ENCODE measurements at regions not wholly inside any gene's neighbourhood (a gene's known extent, or its start where the extent isn't known, plus 50 kb on each side); places are given as distances from the start of the nearest gene placed in this dataset.

- TF ChIP-seq CTCF (IDR thresholded peaks at IDR 0.05) = no peak
- no peak for ATAC-seq (ENCODE audit: low FRiP score)
- no peak for DNase-seq (ENCODE audit: low spot score)
Observed at GRCh38 chr13:103303078-103303651, 236.9 kb upstream of the SLC10A2 start.

- ATAC-seq (ENCODE audit: low FRiP score) = no peak
- no peak for TF ChIP-seq CTCF (IDR thresholded peaks at IDR 0.05)
- no peak for DNase-seq (ENCODE audit: low spot score)
Observed at GRCh38 chr13:103302676-103303075, 236.5 kb upstream of the SLC10A2 start.

GRCh38 chr13:103299079-103299478 lies 232.9 kb upstream of the SLC10A2 start:
- no peak for ATAC-seq (ENCODE audit: low FRiP score)
- no peak for DNase-seq (ENCODE audit: low spot score)
- TF ChIP-seq CTCF (IDR thresholded peaks at IDR 0.05) = no peak

GRCh38 chr13:103297083-103297482 lies 230.9 kb upstream of the SLC10A2 start:
- DNase-seq (ENCODE audit: low spot score) (no peak), ATAC-seq (ENCODE audit: low FRiP score) (no peak)
- TF ChIP-seq CTCF (IDR thresholded peaks at IDR 0.05) = no peak

GRCh38 chr13:103291798-103292572 lies 225.8 kb upstream of the SLC10A2 start:
- no peak for TF ChIP-seq CTCF (IDR thresholded peaks at IDR 0.05)
- DNase-seq (ENCODE audit: low spot score) (no peak), ATAC-seq (ENCODE audit: low FRiP score) (no peak)

GRCh38 chr13:103291226-103291625 lies 225.0 kb upstream of the SLC10A2 start:
- no peak for TF ChIP-seq CTCF (IDR thresholded peaks at IDR 0.05)
- no peak for ATAC-seq (ENCODE audit: low FRiP score)
- no peak for DNase-seq (ENCODE audit: low spot score)

- no peak for ATAC-seq (ENCODE audit: low FRiP score)
- DNase-seq (ENCODE audit: low spot score) = no peak
- no peak for TF ChIP-seq CTCF (IDR thresholded peaks at IDR 0.05)
Observed at GRCh38 chr13:103289681-103290080, 223.5 kb upstream of the SLC10A2 start.

Data from omental fat pad (tissue), 3 donors.